Neural progenitor cell (in vitro differentiated cells): ENCODE measurements at regions not wholly inside any gene's neighbourhood (a gene's known extent, or its start where the extent isn't known, plus 50 kb on each side); places are given as distances from the start of the nearest gene placed in this dataset.

ENCODE experiments used
- DNase-seq: peaks from one replicate; pipeline ENCODE4 v3.0.0-alpha.2; 2016; ENCODE audit warnings: low spot score
- H2AFZ ChIP-seq: fragments of 200-600 bp; sonication (generic); replicated peaks from 2 replicates; pipeline ENCODE4 v1.6.1; 2016; ENCODE audit warnings: antibody characterized with exemption
- H3F3A ChIP-seq: fragments of 200-600 bp; sonication (generic); 2 replicates; pipeline ENCODE4 v1.6.1; 2016; ENCODE audit warnings: antibody characterized with exemption, low read depth
- H3K27ac ChIP-seq: fragments of 200-600 bp; sonication (generic); 2 replicates; pipeline ENCODE4 v1.5.1; 2016; ENCODE audit warnings: mild to moderate bottlenecking
- H3K27me3 ChIP-seq: fragments of 200-600 bp; sonication (generic); 2 replicates; pipeline ENCODE4 v1.6.1; 2016; ENCODE audit warnings: mild to moderate bottlenecking, moderate library complexity
- H3K36me3 ChIP-seq: fragments of 200-600 bp; sonication (generic); 2 replicates; pipeline ENCODE4 v1.5.1; 2016
- H3K4me1 ChIP-seq: fragments of 200-600 bp; sonication (generic); 2 replicates; pipeline ENCODE4 v1.6.1; 2016; ENCODE audit warnings: mixed run types
- H3K4me2 ChIP-seq: fragments of 200-600 bp; sonication (generic); 2 replicates; pipeline ENCODE4 v1.6.1; 2016
- H3K4me3 ChIP-seq: fragments of 200-600 bp; sonication (generic); 2 replicates; pipeline ENCODE4 v1.5.1; 2016
- H3K79me2 ChIP-seq: fragments of 200-600 bp; sonication (generic); 2 replicates; pipeline ENCODE4 v1.6.1; 2016; ENCODE audit warnings: low read depth
- H3K9ac ChIP-seq: fragments of 200-600 bp; sonication (generic); 2 replicates; pipeline ENCODE4 v1.6.1; 2016
- H3K9me3 ChIP-seq: fragments of 200-600 bp; sonication (generic); 2 replicates; pipeline ENCODE4 v1.5.1; 2016; ENCODE audit warnings: low read depth
- H4K20me1 ChIP-seq: fragments of 200-600 bp; sonication (generic); 2 replicates; pipeline ENCODE4 v1.6.1; 2016; ENCODE audit warnings: low read depth
- H3K27ac Mint-ChIP-seq: 3 replicates; pipeline ENCODE4 v1.8.0; 2021; ENCODE audit warnings: mixed read lengths
- H3K27me3 Mint-ChIP-seq: 2 replicates; pipeline ENCODE4 v1.8.0; 2022; ENCODE audit warnings: low read depth, mild to moderate bottlenecking, inconsistent platforms, moderate library complexity, mixed read lengths; ENCODE audit not compliant: insufficient read depth
- H3K36me3 Mint-ChIP-seq: 3 replicates; pipeline ENCODE4 v1.8.0; 2021; ENCODE audit warnings: mixed read lengths
- H3K4me1 Mint-ChIP-seq: 3 replicates; pipeline ENCODE4 v1.8.0; 2021; ENCODE audit warnings: mixed read lengths
- H3K4me3 Mint-ChIP-seq: 3 replicates; pipeline ENCODE4 v1.8.0; 2021; ENCODE audit warnings: mild to moderate bottlenecking, moderate library complexity, mixed read lengths
- H3K9me3 Mint-ChIP-seq: 3 replicates; pipeline ENCODE4 v1.8.0; 2020; ENCODE audit warnings: mixed read lengths
- CTCF ChIP-seq: fragments of 200-600 bp; sonication (generic); IDR thresholded peaks from 2 replicates; pipeline ENCODE4 v1.5.1; 2017; ENCODE audit warnings: antibody characterized with exemption, mild to moderate bottlenecking
- EZH2 ChIP-seq: fragments of 200-600 bp; sonication (generic); IDR thresholded peaks from 2 replicates; pipeline ENCODE4 v1.6.1; 2017; ENCODE audit warnings: antibody characterized with exemption, mild to moderate bottlenecking, moderate library complexity
- EZH2phosphoT487 ChIP-seq: fragments of 200-600 bp; sonication (generic); IDR thresholded peaks from 2 replicates; pipeline ENCODE4 v1.6.1; 2017; ENCODE audit warnings: antibody characterized with exemption

GRCh38 chr2:82819951-82820350 is 1639.1 kb downstream of the SUCLG1 start:
- TF ChIP-seq EZH2phosphoT487 (no peak), CTCF (no peak), EZH2 (no peak)
- H3K27me3 Mint-ChIP-seq, result peaks cover 2% of the 10 kb centered on the region
- no peak overlapping the region for H2AFZ ChIP-seq
- H3K27me3 ChIP-seq, result no peaks in the 10 kb centered on the region
- no peaks in the 10 kb centered on the region for H3K4me1 Mint-ChIP-seq
- H3K36me3 ChIP-seq, result no peaks in the 10 kb centered on the region
- H3K27ac ChIP-seq, result no peak overlapping the region
- no peak overlapping the region for H3K4me3 ChIP-seq
- DNase-seq, result no peak
- no peaks in the 10 kb centered on the region for H3K9me3 ChIP-seq
- no peaks in the 10 kb centered on the region for H3K9me3 Mint-ChIP-seq
- H3K9ac ChIP-seq, result no peak overlapping the region
- no peaks in the 10 kb centered on the region for H3K4me1 ChIP-seq
- H3K36me3 Mint-ChIP-seq, result no peaks in the 10 kb centered on the region
- H3K4me3 Mint-ChIP-seq, result no peak overlapping the region
- H3K79me2 ChIP-seq, result no peaks in the 10 kb centered on the region
- no peaks in the 10 kb centered on the region for H3F3A ChIP-seq
- H3K4me2 ChIP-seq, result no peak overlapping the region
- no peak overlapping the region for H3K27ac Mint-ChIP-seq
- H4K20me1 ChIP-seq, result no peaks in the 10 kb centered on the region

- no peak for DNase-seq
- Mint-ChIP-seq H3K9me3 (no peaks in the 10 kb centered on the region), H3K36me3 (no peaks in the 10 kb centered on the region), H3K27me3 (no peaks in the 10 kb centered on the region), H3K4me3 (no peak overlapping the region), H3K27ac (no peak overlapping the region), H3K4me1 (no peaks in the 10 kb centered on the region)
- Histone ChIP-seq H3F3A (no peaks in the 10 kb centered on the region), H3K9me3 (peaks cover 3% of the 10 kb centered on the region), H4K20me1 (no peaks in the 10 kb centered on the region), H3K9ac (no peak overlapping the region), H2AFZ (no peak overlapping the region), H3K4me1 (no peaks in the 10 kb centered on the region), H3K4me3 (no peak overlapping the region), H3K79me2 (no peaks in the 10 kb centered on the region), H3K27ac (no peak overlapping the region), H3K36me3 (no peaks in the 10 kb centered on the region), H3K4me2 (no peak overlapping the region), H3K27me3 (no peaks in the 10 kb centered on the region)
- TF ChIP-seq EZH2 (no peak), EZH2phosphoT487 (no peak), CTCF (no peak)
Observed at GRCh38 chr2:82814146-82814545, 1644.9 kb downstream of the SUCLG1 start.

- H3K4me3 ChIP-seq, result no peak overlapping the region
- Mint-ChIP-seq H3K4me1 (no peaks in the 10 kb centered on the region), H3K36me3 (no peaks in the 10 kb centered on the region), H3K27ac (no peak overlapping the region), H3K27me3 (no peaks in the 10 kb centered on the region), H3K9me3 (no peaks in the 10 kb centered on the region), H3K4me3 (no peak overlapping the region)
- H3K27ac ChIP-seq, result no peak overlapping the region
- H3K9me3 ChIP-seq, result peaks cover 3% of the 10 kb centered on the region
- H4K20me1 ChIP-seq, result no peaks in the 10 kb centered on the region
- no peak for DNase-seq
- no peaks in the 10 kb centered on the region for H3K79me2 ChIP-seq
- TF ChIP-seq CTCF, result no peak
- no peak for TF ChIP-seq EZH2phosphoT487
- no peak for TF ChIP-seq EZH2
- no peak overlapping the region for H3K9ac ChIP-seq
- no peak overlapping the region for H3K4me2 ChIP-seq
- no peaks in the 10 kb centered on the region for H3K36me3 ChIP-seq
- H3K4me1 ChIP-seq, result no peaks in the 10 kb centered on the region
- no peaks in the 10 kb centered on the region for H3K27me3 ChIP-seq
- H2AFZ ChIP-seq, result no peak overlapping the region
- no peaks in the 10 kb centered on the region for H3F3A ChIP-seq
Observed at GRCh38 chr2:82811946-82812345, 1647.1 kb downstream of the SUCLG1 start.

- no peak overlapping the region for H3K9ac ChIP-seq
- no peak for TF ChIP-seq CTCF
- no peak for TF ChIP-seq EZH2
- TF ChIP-seq EZH2phosphoT487, result no peak
- H3K4me2 ChIP-seq, result no peak overlapping the region
- no peaks in the 10 kb centered on the region for H3K27me3 ChIP-seq
- no peak overlapping the region for H2AFZ ChIP-seq
- Mint-ChIP-seq H3K27me3 (no peaks in the 10 kb centered on the region), H3K27ac (no peak overlapping the region), H3K36me3 (peaks cover 3% of the 10 kb centered on the region), H3K9me3 (peaks cover 21% of the 10 kb centered on the region), H3K4me1 (no peaks in the 10 kb centered on the region), H3K4me3 (no peak overlapping the region)
- no peaks in the 10 kb centered on the region for H3K79me2 ChIP-seq
- H3K4me1 ChIP-seq, result no peaks in the 10 kb centered on the region
- no peak overlapping the region for H3K27ac ChIP-seq
- H3K9me3 ChIP-seq, result no peaks in the 10 kb centered on the region
- no peak for DNase-seq
- H3F3A ChIP-seq, result no peaks in the 10 kb centered on the region
- no peaks in the 10 kb centered on the region for H3K36me3 ChIP-seq
- no peak overlapping the region for H3K4me3 ChIP-seq
- H4K20me1 ChIP-seq, result no peaks in the 10 kb centered on the region
Observed at GRCh38 chr2:82803307-82803706, 1655.8 kb downstream of the SUCLG1 start.
